ENCODE measurements at regions not wholly inside any gene's neighbourhood (a gene's known extent, or its start where the extent isn't known, plus 50 kb on each side); places are given as distances from the start of the nearest gene placed in this dataset.

DNA sequence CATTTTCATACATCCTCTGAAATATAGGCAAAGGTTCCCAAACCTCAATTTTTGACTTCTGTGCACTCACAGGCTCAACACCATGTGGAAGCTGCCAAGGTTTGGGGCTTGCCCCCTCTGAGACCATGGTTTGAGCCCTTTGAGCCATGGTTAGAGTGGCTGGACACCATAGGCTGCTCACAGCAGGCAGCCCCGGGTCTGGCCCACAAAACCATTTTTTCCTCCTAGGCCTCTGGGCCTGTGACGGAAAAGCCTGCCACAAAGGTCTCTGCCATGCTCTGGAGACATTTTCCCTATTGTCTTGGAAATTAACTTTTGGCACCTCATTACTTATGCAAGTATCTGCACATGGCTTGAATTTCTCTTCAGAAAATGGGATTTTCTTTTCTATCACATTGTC is 1113.2 kb upstream of the ATXN7L3B start:
- TF ChIP-seq, protein P1, sequence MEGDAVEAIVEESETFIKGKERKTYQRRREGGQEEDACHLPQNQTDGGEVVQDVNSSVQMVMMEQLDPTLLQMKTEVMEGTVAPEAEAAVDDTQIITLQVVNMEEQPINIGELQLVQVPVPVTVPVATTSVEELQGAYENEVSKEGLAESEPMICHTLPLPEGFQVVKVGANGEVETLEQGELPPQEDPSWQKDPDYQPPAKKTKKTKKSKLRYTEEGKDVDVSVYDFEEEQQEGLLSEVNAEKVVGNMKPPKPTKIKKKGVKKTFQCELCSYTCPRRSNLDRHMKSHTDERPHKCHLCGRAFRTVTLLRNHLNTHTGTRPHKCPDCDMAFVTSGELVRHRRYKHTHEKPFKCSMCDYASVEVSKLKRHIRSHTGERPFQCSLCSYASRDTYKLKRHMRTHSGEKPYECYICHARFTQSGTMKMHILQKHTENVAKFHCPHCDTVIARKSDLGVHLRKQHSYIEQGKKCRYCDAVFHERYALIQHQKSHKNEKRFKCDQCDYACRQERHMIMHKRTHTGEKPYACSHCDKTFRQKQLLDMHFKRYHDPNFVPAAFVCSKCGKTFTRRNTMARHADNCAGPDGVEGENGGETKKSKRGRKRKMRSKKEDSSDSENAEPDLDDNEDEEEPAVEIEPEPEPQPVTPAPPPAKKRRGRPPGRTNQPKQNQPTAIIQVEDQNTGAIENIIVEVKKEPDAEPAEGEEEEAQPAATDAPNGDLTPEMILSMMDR (IDR thresholded peaks at IDR 0.05; ENCODE audit: low read depth, low read length) = no peak
- TF ChIP-seq, protein P2, sequence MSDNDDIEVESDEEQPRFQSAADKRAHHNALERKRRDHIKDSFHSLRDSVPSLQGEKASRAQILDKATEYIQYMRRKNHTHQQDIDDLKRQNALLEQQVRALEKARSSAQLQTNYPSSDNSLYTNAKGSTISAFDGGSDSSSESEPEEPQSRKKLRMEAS (IDR thresholded peaks at IDR 0.05; ENCODE audit: low read depth, low read length) = no peak
- TF ChIP-seq POLR2A (IDR thresholded peaks at IDR 0.05; ENCODE audit: extremely low read depth, insufficient read length) (no peak), MYC (IDR thresholded peaks at IDR 0.05; ENCODE audit: low read depth, low read length) (no peak)
